Activated T-cell treated with anti-CD3 and anti-CD28 coated beads, Interleukin-2, amount 50 U/mL, for 72 hours (primary cell): ENCODE measurements at regions not wholly inside any gene's neighbourhood (a gene's known extent, or its start where the extent isn't known, plus 50 kb on each side); places are given as distances from the start of the nearest gene placed in this dataset.

ENCODE experiments used
- ATAC-seq, 2 donors: fragments of 150-1000 bp; cut with Tn5 transposase; replicated peaks in 1 of 2; 2 replicates each; pipeline ENCODE4 v1.10.0; 2021; ENCODE audit warnings: moderate library complexity in 2 of 2, mild to moderate bottlenecking in 1 of 2
- DNase-seq, 2 donors: peaks; one replicate each; pipeline ENCODE4 v3.0.0; 2021 to 2022; ENCODE audit warnings: mixed read lengths in 1 of 2
- H3K27ac Mint-ChIP-seq: one replicate; pipeline ENCODE4 v1.8.0; 2022; ENCODE audit warnings: mild to moderate bottlenecking, moderate library complexity, mixed read lengths
- H3K27me3 Mint-ChIP-seq: one replicate; pipeline ENCODE4 v1.8.0; 2022; ENCODE audit warnings: low read depth, mixed read lengths
- H3K36me3 Mint-ChIP-seq, 2 donors: one replicate each; pipeline ENCODE4 v1.8.0; 2022; ENCODE audit warnings: mixed read lengths in 2 of 2, mild to moderate bottlenecking in 1 of 2; ENCODE audit not compliant: insufficient read depth in 2 of 2
- H3K4me1 Mint-ChIP-seq: one replicate; pipeline ENCODE4 v1.8.0; 2022; ENCODE audit warnings: low read depth, mixed read lengths
- H3K4me3 Mint-ChIP-seq, 2 donors: one replicate each; pipeline ENCODE4 v1.8.0; 2022; ENCODE audit warnings: mild to moderate bottlenecking in 2 of 2, mixed read lengths in 2 of 2, moderate library complexity in 2 of 2
- H3K9me3 Mint-ChIP-seq, 2 donors: one replicate each; pipeline ENCODE4 v1.8.0; 2022; ENCODE audit warnings: mixed read lengths in 2 of 2

- no peaks in the 10 kb centered on the region for H3K9me3 Mint-ChIP-seq
- ATAC-seq (no peak), DNase-seq (no peak)
- H3K27ac Mint-ChIP-seq, result no peak overlapping the region
- peaks cover 25% of the 10 kb centered on the region for H3K4me1 Mint-ChIP-seq
- peaks cover 54% of the 10 kb centered on the region for H3K27me3 Mint-ChIP-seq
- no peak overlapping the region for H3K4me3 Mint-ChIP-seq
- H3K36me3 Mint-ChIP-seq, result no peaks in the 10 kb centered on the region
These were observed 98.4 kb upstream of the SLC45A1 start for GRCh38 chr1:8219530-8219929.

DNA sequence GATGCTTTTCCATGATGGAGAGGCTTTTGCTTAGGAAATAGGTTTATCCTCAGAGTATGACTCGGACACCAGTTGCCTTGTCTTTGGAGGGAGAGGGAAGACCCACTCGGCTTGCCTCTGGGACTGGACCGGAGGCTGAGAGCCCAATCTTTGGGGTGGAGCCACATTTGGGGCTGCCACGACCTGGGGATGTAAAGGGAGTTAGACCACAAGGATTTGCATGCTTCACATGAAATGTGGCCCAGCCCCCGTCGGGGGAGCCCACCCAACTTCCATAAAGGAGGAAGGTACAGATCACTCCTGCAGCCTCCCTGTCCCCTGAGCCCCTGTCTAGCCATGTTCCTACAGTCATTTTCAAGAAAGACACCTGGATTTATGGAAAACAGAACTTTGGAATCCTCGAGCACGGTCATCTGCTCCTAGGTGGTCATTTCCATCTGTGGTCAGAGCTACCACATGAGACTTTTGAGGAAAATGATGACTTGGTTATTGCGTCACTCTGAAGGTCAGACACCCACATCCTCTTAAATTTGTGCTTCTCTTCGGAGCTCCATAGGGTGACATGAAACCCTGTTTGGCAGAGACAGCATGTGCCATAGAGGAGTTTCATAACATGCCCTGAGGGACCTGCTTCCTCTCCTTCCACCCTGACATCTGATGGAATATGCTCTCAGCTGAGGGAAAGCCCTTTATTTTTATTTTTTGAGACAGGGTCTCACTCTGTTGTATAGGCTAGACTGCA is 99.4 kb upstream of the SLC45A1 start:
- DNase-seq (no peak), ATAC-seq (no peak)
- Mint-ChIP-seq H3K4me3 (no peak overlapping the region), H3K9me3 (no peaks in the 10 kb centered on the region), H3K27me3 (peaks cover 55% of the 10 kb centered on the region), H3K4me1 (peaks cover 25% of the 10 kb centered on the region), H3K27ac (no peak overlapping the region), H3K36me3 (no peaks in the 10 kb centered on the region)

DNA sequence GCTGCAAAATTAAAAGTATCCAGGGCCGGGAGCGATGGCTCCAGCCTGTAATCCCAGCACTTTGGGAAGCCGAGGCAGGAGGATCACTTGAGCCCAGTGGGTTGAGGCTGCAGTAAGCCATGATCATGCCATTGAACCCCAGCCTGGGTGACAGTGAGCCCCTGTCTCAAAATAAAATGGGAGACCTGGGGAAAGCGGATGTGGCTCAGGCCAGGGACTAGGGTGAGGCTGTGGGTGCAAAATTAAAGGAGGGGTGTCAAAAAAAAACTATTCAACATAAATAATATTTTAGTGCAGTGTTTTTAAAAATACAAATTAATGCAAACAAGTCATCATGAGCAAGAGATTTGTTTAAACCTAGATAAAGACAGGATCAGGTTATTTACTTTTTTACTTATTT is 100.1 kb upstream of the SLC45A1 start:
- ATAC-seq (no peak), DNase-seq (no peak)
- Mint-ChIP-seq H3K36me3 (no peaks in the 10 kb centered on the region), H3K4me1 (peaks cover 32% of the 10 kb centered on the region), H3K4me3 (peak overlapping the region; percentile 65 to 75), H3K27ac (no peak overlapping the region), H3K27me3 (peaks cover 62% of the 10 kb centered on the region), H3K9me3 (no peaks in the 10 kb centered on the region)

DNA sequence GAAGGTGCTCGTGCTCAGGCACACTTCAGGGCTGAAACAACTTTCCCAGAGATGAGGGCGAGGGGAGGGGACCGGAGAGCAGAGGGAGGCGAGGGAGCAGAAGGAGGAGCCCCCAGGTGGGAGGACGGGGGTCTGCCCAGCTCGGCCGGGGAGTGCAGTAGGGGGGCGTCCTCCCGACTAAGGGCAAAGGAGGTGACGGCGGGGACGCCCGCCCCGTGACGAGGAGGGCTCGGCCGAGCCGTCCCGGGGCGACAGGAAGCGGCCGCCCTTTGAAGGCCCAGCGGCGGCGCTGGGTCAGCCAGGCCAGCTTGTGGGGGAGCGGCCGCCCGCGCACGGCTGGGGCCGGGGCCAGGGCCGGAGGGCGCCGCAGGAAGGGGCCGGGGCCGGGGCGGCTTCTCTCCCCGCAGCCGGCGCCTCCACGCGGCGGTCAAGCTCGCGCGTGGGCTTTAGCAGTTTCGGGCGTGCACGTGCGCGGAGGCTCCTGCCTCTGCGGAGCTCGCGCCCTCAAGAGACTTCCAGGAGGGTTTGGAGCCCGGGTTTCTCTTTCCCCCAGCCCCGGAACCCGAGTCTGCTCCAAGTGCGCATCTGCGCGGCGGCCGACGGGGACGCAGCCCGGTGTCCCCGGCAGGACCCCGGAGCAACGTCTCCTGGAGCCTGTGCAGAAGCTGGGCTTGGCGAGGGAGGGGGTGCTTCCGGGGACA is 100.8 kb upstream of the SLC45A1 start:
- Mint-ChIP-seq H3K4me3 (peak overlapping the region; percentile 69 to 81), H3K27ac (no peak overlapping the region), H3K9me3 (no peaks in the 10 kb centered on the region), H3K36me3 (no peaks in the 10 kb centered on the region), H3K4me1 (peaks cover 39% of the 10 kb centered on the region), H3K27me3 (peaks cover 69% of the 10 kb centered on the region)
- DNase-seq (peak; percentile 12 to 16), ATAC-seq (peak; percentile 56 to 76)

- Mint-ChIP-seq H3K4me1 (peaks cover 46% of the 10 kb centered on the region), H3K27ac (no peak overlapping the region), H3K36me3 (no peaks in the 10 kb centered on the region), H3K27me3 (peaks cover 80% of the 10 kb centered on the region), H3K4me3 (peak overlapping the region in 1 of 2 donors; percentile 43), H3K9me3 (no peaks in the 10 kb centered on the region)
- no peak for ATAC-seq
- no peak for DNase-seq
These were observed 101.9 kb upstream of the SLC45A1 start for GRCh38 chr1:8216005-8216404.

DNA sequence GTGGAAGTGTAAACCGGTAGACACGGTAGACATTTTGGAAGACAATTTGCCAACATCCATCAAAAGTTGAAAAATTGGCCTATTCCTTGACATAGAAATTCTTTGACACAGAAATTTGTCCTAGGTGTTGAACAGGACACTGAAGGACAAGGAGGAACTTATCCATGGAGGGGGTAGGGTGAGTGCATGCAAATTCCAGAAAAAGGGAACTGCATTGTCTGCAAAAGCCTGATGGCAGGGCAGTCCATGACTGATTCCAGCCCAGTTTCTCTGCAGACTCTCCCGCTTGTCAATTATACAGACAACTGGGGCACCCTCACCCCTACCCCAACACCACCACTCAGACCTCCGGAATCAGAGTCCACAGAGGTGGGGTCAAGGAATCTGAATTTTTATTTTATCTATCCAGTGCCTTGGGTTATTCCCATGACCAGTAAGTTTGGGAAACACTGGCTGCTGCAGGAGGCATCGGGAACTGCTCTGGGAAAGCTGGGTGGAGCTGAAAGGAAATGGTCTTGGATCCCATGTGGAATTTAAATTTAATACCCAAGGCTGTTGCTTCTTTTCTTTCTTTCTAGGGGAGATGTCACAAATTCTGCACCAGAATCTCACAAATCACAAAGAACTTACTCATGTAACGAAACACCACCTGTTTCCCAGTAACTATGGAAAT is 103.3 kb upstream of the SLC45A1 start:
- H3K4me3 Mint-ChIP-seq, result no peak overlapping the region
- H3K27ac Mint-ChIP-seq, result no peak overlapping the region
- H3K36me3 Mint-ChIP-seq, result no peaks in the 10 kb centered on the region
- H3K9me3 Mint-ChIP-seq, result no peaks in the 10 kb centered on the region
- no peak for ATAC-seq
- H3K27me3 Mint-ChIP-seq, result peaks cover 79% of the 10 kb centered on the region
- H3K4me1 Mint-ChIP-seq, result peaks cover 38% of the 10 kb centered on the region
- DNase-seq, result no peak

GRCh38 chr1:8213676-8214075 is 104.2 kb upstream of the SLC45A1 start:
- DNase-seq (no peak), ATAC-seq (no peak)
- no peak overlapping the region for H3K27ac Mint-ChIP-seq
- no peak overlapping the region for H3K4me3 Mint-ChIP-seq
- H3K36me3 Mint-ChIP-seq, result no peaks in the 10 kb centered on the region
- H3K4me1 Mint-ChIP-seq, result peaks cover 38% of the 10 kb centered on the region
- peaks cover 74% of the 10 kb centered on the region for H3K27me3 Mint-ChIP-seq
- H3K9me3 Mint-ChIP-seq, result no peaks in the 10 kb centered on the region

GRCh38 chr1:8213136-8213535 is 104.8 kb upstream of the SLC45A1 start:
- Mint-ChIP-seq H3K4me1 (peaks cover 36% of the 10 kb centered on the region), H3K4me3 (no peak overlapping the region), H3K27ac (no peak overlapping the region), H3K36me3 (no peaks in the 10 kb centered on the region), H3K27me3 (peaks cover 70% of the 10 kb centered on the region), H3K9me3 (no peaks in the 10 kb centered on the region)
- no peak for DNase-seq
- ATAC-seq, result no peak

DNA sequence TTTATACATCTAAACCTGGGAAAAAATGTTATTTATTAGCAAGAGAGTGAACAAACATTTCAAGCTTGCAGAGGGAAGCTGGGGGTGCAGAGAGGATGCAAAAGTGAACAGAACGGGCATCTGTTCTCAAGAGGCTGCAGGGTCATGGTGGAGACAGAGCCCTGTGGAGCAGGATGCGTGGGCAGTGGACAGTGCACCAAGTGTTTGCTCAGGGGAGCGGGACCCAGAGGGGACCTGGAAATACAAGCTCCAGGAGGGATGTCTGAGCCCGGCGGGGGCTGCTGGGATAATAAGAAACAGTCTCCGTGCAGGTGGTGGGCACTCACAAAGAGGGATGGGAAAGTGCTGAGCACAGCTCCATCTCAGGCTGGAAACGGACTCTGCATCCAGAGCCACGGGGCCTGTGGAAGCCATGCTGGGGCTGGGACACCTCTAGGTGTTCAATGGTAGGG is 105.3 kb upstream of the SLC45A1 start:
- no peaks in the 10 kb centered on the region for H3K9me3 Mint-ChIP-seq
- no peak for DNase-seq
- H3K36me3 Mint-ChIP-seq, result no peaks in the 10 kb centered on the region
- peak overlapping the region; percentile 39 to 70 for H3K4me3 Mint-ChIP-seq
- no peak for ATAC-seq
- H3K27ac Mint-ChIP-seq, result no peak overlapping the region
- H3K4me1 Mint-ChIP-seq, result peaks cover 31% of the 10 kb centered on the region
- H3K27me3 Mint-ChIP-seq, result peaks cover 65% of the 10 kb centered on the region

DNA sequence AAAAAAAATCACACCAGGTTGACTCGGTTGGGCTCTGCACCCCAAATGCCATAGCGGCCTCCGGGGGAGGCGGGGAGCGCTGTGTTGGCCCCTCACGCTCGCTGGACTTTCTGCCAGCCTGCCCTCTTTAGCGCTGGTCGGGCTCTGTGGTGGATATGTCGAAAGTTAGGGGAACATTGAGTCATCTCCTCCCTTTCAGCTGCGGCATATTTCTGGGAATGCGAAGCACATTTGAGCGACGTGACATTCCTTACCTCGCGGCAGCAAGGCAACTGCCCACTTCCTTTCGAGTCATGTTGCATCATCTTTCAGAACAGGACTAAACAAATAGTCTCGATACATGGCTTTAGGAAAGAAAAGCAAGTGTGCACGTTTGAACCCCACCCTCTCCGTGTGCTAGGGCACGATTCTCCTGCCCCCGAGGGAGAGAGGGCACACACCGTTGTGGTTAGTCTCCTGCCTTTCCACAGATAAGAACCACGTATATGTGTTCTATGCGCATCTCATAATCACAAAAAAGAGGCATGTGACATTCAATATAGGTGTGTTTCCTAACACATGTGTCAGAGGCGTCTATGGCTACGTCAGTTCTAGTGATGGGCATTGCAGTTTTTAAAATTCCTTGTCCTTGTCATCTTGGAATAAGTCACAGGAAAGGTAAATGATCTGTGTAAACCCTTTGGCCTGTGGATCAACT is 105.9 kb upstream of the SLC45A1 start:
- Mint-ChIP-seq H3K36me3 (no peaks in the 10 kb centered on the region), H3K9me3 (no peaks in the 10 kb centered on the region), H3K27ac (no peak overlapping the region), H3K27me3 (peaks cover 62% of the 10 kb centered on the region), H3K4me1 (peaks cover 29% of the 10 kb centered on the region), H3K4me3 (peak overlapping the region; percentile 39 to 70)
- DNase-seq (peak; percentile 2 to 5), ATAC-seq (peak; percentile 21 to 44)

DNA sequence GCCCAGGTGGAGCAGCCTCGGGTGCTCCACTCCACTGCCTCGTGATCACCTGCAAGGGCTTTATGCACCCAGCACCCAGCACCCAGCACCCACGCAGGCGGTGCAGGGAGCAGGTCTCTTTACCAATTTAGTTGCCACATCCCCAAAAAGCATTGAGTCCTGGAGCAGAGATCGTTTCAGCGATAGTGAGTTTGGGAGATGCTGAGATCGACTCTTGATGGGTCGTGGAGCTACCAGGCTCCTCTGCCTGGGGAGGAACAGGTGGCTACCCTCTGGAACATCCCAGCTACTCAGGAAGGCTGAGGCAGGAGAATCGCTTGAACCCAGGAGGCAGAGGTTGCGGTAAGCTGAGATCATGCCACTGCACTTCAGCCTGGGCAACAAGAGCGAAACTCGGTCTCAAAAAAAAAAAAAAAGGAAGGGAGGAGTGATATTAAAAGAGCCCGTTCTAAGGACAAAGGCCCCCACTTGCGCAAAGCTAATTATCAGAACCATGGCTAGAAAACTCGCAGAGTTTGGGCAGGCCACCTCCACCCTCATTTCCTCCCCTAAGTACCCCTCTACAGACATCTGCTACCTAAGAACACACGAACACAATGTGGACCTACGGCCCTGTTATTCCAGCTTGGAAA is 106.5 kb upstream of the SLC45A1 start:
- H3K4me1 Mint-ChIP-seq, result peaks cover 23% of the 10 kb centered on the region
- H3K27ac Mint-ChIP-seq, result no peak overlapping the region
- no peak for ATAC-seq
- no peaks in the 10 kb centered on the region for H3K9me3 Mint-ChIP-seq
- H3K4me3 Mint-ChIP-seq, result peak overlapping the region; percentile 39 to 70
- DNase-seq, result no peak
- H3K36me3 Mint-ChIP-seq, result no peaks in the 10 kb centered on the region
- peaks cover 55% of the 10 kb centered on the region for H3K27me3 Mint-ChIP-seq

DNA sequence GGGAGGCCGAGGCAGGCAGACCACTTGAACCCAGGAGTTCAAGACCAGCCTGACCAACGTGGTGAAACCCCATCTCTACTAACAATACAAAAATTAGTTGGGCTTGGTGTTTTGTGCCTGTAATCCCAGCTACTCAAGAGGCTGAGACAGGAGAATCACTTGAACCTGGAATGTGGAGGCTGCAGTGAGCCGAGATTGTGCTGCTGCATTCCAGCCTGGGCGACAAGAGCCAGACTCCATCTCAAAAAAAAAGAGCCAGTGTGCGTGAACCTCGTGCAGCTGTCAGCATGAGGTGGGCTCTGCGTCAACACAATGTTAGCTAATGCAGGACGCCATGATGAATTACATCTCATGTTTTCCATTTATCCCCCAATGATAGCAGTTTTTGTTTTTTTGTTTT is 110.7 kb upstream of the SLC45A1 start:
- DNase-seq, result no peak
- H3K27me3 Mint-ChIP-seq, result peaks cover 21% of the 10 kb centered on the region
- no peak for ATAC-seq
- no peak overlapping the region for H3K4me3 Mint-ChIP-seq
- no peak overlapping the region for H3K27ac Mint-ChIP-seq
- no peaks in the 10 kb centered on the region for H3K9me3 Mint-ChIP-seq
- H3K36me3 Mint-ChIP-seq, result no peaks in the 10 kb centered on the region
- peaks cover 8% of the 10 kb centered on the region for H3K4me1 Mint-ChIP-seq
